ENCODE measurements at regions not wholly inside any gene's neighbourhood (a gene's known extent, or its start where the extent isn't known, plus 50 kb on each side); places are given as distances from the start of the nearest gene placed in this dataset.

DNA sequence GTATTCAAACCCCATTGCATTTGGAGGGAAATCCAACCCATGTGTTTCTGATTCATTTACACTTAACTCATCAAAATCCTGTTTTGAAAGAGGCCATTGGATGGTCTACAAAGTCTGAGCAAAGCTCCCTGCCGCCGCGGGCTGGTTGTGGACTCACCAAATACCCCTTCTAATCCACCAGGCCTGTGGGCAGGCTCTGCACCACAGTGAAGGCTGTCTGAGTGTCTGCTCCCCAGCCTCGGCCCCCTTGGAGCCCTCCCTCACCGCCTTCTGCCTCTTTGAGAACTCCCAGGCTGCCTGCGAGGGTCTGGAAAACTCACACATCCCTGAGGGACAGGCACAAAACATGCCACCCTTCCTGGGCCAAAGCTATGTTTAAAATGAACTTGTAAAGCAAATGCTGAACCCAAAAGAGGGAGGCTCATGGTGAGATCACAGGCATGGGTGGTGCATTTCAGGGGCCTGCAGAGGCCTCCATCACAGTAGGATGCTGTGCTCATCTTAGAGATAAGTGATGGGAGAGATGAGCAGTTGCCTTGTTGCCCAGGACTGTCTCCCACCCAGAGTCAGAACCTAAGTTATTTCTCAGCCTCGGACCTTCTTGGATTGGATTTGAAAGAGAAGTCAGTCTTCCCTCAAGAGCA, 225.0 kb downstream of the CYP26B1 start:
- TF ChIP-seq, protein P1, sequence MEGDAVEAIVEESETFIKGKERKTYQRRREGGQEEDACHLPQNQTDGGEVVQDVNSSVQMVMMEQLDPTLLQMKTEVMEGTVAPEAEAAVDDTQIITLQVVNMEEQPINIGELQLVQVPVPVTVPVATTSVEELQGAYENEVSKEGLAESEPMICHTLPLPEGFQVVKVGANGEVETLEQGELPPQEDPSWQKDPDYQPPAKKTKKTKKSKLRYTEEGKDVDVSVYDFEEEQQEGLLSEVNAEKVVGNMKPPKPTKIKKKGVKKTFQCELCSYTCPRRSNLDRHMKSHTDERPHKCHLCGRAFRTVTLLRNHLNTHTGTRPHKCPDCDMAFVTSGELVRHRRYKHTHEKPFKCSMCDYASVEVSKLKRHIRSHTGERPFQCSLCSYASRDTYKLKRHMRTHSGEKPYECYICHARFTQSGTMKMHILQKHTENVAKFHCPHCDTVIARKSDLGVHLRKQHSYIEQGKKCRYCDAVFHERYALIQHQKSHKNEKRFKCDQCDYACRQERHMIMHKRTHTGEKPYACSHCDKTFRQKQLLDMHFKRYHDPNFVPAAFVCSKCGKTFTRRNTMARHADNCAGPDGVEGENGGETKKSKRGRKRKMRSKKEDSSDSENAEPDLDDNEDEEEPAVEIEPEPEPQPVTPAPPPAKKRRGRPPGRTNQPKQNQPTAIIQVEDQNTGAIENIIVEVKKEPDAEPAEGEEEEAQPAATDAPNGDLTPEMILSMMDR (IDR thresholded peaks at IDR 0.05), result no peak
- TF ChIP-seq POLR2AphosphoS5 (IDR thresholded peaks at IDR 0.05) (no peak), EP300 (IDR thresholded peaks at IDR 0.05) (no peak), POLR2A (IDR thresholded peaks at IDR 0.05) (no peak)
